ENCODE measurements at regions not wholly inside any gene's neighbourhood (a gene's known extent, or its start where the extent isn't known, plus 50 kb on each side); places are given as distances from the start of the nearest gene placed in this dataset.

- no peak for TF ChIP-seq CTCF (IDR thresholded peaks at IDR 0.05)
- TF ChIP-seq EP300 (IDR thresholded peaks at IDR 0.05; ENCODE audit: low read depth), result no peak
Observed at GRCh38 chr12:114904254-114905003, 220.5 kb upstream of the TBX3 start.
